ENCODE measurements at regions not wholly inside any gene's neighbourhood (a gene's known extent, or its start where the extent isn't known, plus 50 kb on each side); places are given as distances from the start of the nearest gene placed in this dataset.

GRCh38 chr18:60987963-60988362 is 345.3 kb upstream of the CDH20 start:
- peak; percentile 68 for DNase-seq (ENCODE audit: low read depth)
- TF ChIP-seq CTCF (conservative IDR thresholded peaks at IDR 0.05; ENCODE audit: low read depth, low read length) = no peak
- no peak overlapping the region for H3K4me3 ChIP-seq (ENCODE audit: low read depth, low read length)

- TF ChIP-seq CTCF (conservative IDR thresholded peaks at IDR 0.05; ENCODE audit: low read depth, low read length) = no peak
- no peak for DNase-seq (ENCODE audit: low read depth)
- H3K4me3 ChIP-seq (ENCODE audit: low read depth, low read length) = no peak overlapping the region
Measured at GRCh38 chr18:60996326-60996725, 336.9 kb upstream of the CDH20 start.

GRCh38 chr18:60996822-60997221 is 336.4 kb upstream of the CDH20 start:
- DNase-seq (ENCODE audit: low read depth) = no peak

GRCh38 chr18:61001138-61001537 is 332.1 kb upstream of the CDH20 start:
- TF ChIP-seq CTCF (conservative IDR thresholded peaks at IDR 0.05; ENCODE audit: low read depth, low read length) = no peak
- no peak for DNase-seq (ENCODE audit: low read depth)
- H3K4me3 ChIP-seq (ENCODE audit: low read depth, low read length) = no peak overlapping the region

More at GRCh38 chr18:60996822-60997221, 336.4 kb upstream of the CDH20 start:
- H3K4me3 ChIP-seq (ENCODE audit: low read depth, low read length) = no peak overlapping the region
- no peak for TF ChIP-seq CTCF (conservative IDR thresholded peaks at IDR 0.05; ENCODE audit: low read depth, low read length)

GRCh38 chr18:61006687-61007224 is 326.5 kb upstream of the CDH20 start:
- DNase-seq (ENCODE audit: low read depth) = no peak
- no peak overlapping the region for H3K4me3 ChIP-seq (ENCODE audit: low read depth, low read length)
- TF ChIP-seq CTCF (conservative IDR thresholded peaks at IDR 0.05; ENCODE audit: low read depth, low read length) = no peak

- no peak for TF ChIP-seq CTCF (conservative IDR thresholded peaks at IDR 0.05; ENCODE audit: low read depth, low read length)
- H3K4me3 ChIP-seq (ENCODE audit: low read depth, low read length) = no peak overlapping the region
- DNase-seq (ENCODE audit: low read depth) = no peak
Measured at GRCh38 chr18:61019338-61020301, 313.6 kb upstream of the CDH20 start.
